Uterus (tissue), 3 donors: ENCODE measurements at regions not wholly inside any gene's neighbourhood (a gene's known extent, or its start where the extent isn't known, plus 50 kb on each side); places are given as distances from the start of the nearest gene placed in this dataset.
"Not testable (repeated sequence)": the region's sequence is repeated elsewhere in the genome, so short reads cannot be mapped to it uniquely, and the experiment has no call there.

Experiments
- DNase-seq, 2 donors: peaks; one replicate each; pipeline ENCODE4 v3.0.0-alpha.2; 2019 to 2020
- H3K27ac ChIP-seq, 2 donors: fragments of 200-600 bp; sonication (generic); 1 replicate in 1 of 2; 2 replicates in 1 of 2; pipeline ENCODE4 v1.5.1; 2016 to 2018
- H3K27me3 ChIP-seq, 2 donors: fragments of 200-600 bp; sonication (generic); one replicate each; pipeline ENCODE4 v1.5.1; 2018 to 2019; ENCODE audit warnings: control low read depth in 1 of 2
- H3K36me3 ChIP-seq, 2 donors: fragments of 200-600 bp; sonication (generic); one replicate each; pipeline ENCODE4 v1.5.1; 2019; ENCODE audit warnings: control low read depth in 1 of 2
- H3K4me1 ChIP-seq, 2 donors: fragments of 200-600 bp; sonication (generic); one replicate each; pipeline ENCODE4 v1.5.1; 2018 to 2019; ENCODE audit warnings: control low read depth in 1 of 2
- H3K4me3 ChIP-seq, 2 donors: fragments of 200-600 bp; sonication (generic); 1 replicate in 1 of 2; 2 replicates in 1 of 2; pipeline ENCODE4 v1.5.1; 2018 to 2019; ENCODE audit warnings: mild to moderate bottlenecking in 1 of 2
- H3K9me3 ChIP-seq, 2 donors: fragments of 200-600 bp; sonication (generic); one replicate each; pipeline ENCODE4 v1.5.1; 2019; ENCODE audit warnings: control low read depth in 1 of 2
- CTCF ChIP-seq, 4 experiments: fragments of 200-600 bp in 2 of 4; fragments of 450-650 bp in 2 of 4; sonication (generic) in 2 of 4; IDR thresholded peaks; one replicate each; pipeline ENCODE4 v1.5.1; 2016 to 2019; ENCODE audit warnings: antibody characterized with exemption in 4 of 4, mild to moderate bottlenecking in 2 of 4, moderate library complexity in 1 of 4
- POLR2A ChIP-seq, 2 donors: fragments of 450-650 bp; IDR thresholded peaks; one replicate each; pipeline ENCODE4 v1.6.1; 2016; ENCODE audit warnings: antibody characterized with exemption in 2 of 2, mild to moderate bottlenecking in 1 of 2, moderate library complexity in 1 of 2
- intact Hi-C: fragments of 100-400 bp; cut with DNase I; formaldehyde crosslinking; loops from one replicate; pipeline ENCODE4 v1.15.1; 2023; ENCODE audit warnings: low total_unique reads
- donor health status: DM: yes; HTN: yes; CAD: no.

DNA sequence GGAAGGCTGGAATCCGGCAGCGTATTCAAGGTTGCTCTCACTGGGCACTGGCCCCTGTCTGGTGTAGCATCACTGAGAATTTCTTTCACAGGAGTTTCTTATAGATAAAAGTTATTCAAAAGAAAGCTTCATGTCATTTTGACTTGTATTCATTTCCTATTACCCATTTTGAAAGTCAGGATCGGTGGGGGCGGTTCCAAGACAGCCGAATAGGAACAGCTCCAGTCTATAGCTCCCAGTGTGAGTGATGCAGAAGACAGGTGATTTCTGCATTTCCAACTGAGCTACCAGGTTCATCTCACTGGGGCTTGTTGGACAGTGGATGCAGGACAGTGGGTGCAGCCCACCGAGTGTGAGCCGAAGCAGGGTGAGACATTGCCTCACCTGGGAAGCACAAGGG lies 51.5 kb upstream of the CDC42EP3 start:
- H3K27ac ChIP-seq, H3K27me3 ChIP-seq, H3K36me3 ChIP-seq, DNase-seq, intact Hi-C loops, H3K4me1 ChIP-seq, H3K4me3 ChIP-seq, H3K9me3 ChIP-seq: not testable (repeated sequence)

DNA sequence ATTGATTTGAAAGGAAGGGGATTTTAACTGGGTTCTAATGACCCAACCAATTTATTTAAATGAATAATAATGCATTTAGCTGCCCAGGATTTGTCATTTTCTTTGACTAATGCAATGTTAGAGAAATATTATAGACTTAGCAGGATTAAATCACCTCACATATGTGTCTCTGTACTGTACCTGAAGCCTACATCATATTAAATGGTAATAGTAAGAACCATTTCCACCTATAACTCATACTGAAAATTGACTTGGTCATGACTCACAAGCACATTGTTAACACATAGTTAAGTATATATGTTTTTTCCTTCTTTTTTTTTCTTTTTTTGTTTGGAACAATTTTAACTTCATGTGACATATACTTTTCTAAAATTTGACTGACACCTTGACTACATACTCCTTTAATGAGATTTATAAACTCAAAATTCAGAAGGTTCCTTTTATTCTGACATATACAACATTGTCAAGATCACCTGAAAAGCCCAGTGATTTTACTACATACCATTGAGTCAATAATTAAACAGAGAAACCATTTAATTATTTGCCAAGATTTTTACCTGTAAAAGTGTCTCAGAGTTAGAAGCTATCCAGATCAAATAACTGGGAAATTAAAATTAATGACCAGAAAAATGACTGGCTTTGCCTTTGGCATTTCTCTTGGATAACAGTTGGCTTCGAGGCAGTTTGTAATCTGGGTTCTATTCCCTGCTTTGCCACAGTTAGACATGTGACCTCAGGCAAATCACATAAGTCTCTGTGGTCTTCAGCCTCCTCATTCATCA lies 58.8 kb upstream of the CDC42EP3 start:
- Histone ChIP-seq H3K9me3 (no peaks in the 10 kb centered on the region), H3K27me3 (no peaks in the 10 kb centered on the region), H3K36me3 (no peaks in the 10 kb centered on the region), H3K27ac (no peak overlapping the region), H3K4me1 (no peaks in the 10 kb centered on the region), H3K4me3 (no peak overlapping the region)
- DNase-seq, result no peak
- intact Hi-C loops, result no loop called here
- TF ChIP-seq POLR2A (IDR thresholded peaks at IDR 0.05) (no peak), CTCF (IDR thresholded peaks at IDR 0.05) (no peak)

- H3K4me3 ChIP-seq, H3K27me3 ChIP-seq, H3K9me3 ChIP-seq, DNase-seq, H3K4me1 ChIP-seq, H3K27ac ChIP-seq, intact Hi-C loops, H3K36me3 ChIP-seq: not testable (repeated sequence)
These were observed 61.0 kb upstream of the CDC42EP3 start for GRCh38 chr2:37732412-37732811.

- TF ChIP-seq CTCF (IDR thresholded peaks at IDR 0.05) (no peak), POLR2A (IDR thresholded peaks at IDR 0.05) (no peak)
- no peak for DNase-seq
- Histone ChIP-seq H3K9me3 (no peaks in the 10 kb centered on the region), H3K27ac (no peak overlapping the region), H3K4me3 (no peak overlapping the region), H3K36me3 (no peaks in the 10 kb centered on the region), H3K27me3 (no peaks in the 10 kb centered on the region), H3K4me1 (no peaks in the 10 kb centered on the region)
- intact Hi-C loops, result no loop called here
These were observed 61.8 kb upstream of the CDC42EP3 start for GRCh38 chr2:37733251-37733650.

DNA sequence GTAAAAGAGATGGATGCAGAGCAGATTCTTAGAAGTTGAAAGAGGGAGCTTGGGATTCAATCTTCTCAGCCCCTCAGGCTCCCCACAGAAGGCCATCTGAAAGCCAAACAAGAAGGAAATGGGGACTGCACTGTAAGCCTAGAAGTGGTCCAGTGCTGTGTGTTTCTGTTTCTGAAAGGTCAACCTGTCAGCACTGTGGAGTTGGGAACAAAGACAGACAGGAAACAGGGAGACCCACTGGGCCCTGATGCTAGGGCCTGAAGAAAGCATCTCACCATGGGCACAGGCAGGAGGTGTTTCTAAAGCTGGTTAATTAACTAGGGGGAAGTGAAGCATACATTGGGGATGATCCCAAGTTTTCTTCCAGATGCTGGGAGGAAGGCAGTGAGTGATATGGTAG lies 62.5 kb upstream of the CDC42EP3 start:
- H3K9me3 ChIP-seq, H3K36me3 ChIP-seq, intact Hi-C loops, DNase-seq, H3K27me3 ChIP-seq, H3K4me3 ChIP-seq, H3K4me1 ChIP-seq: not testable (repeated sequence)
- peak overlapping the region; percentile 81 to 89 for H3K27ac ChIP-seq

GRCh38 chr2:37734891-37735523 lies 63.6 kb upstream of the CDC42EP3 start:
- peak in 1 of 2 donors; percentile 56 for DNase-seq
- H3K4me3 ChIP-seq, intact Hi-C loops, H3K4me1 ChIP-seq, H3K36me3 ChIP-seq, H3K9me3 ChIP-seq, H3K27me3 ChIP-seq: not testable (repeated sequence)
- peak overlapping the region; percentile 81 to 89 for H3K27ac ChIP-seq

DNA sequence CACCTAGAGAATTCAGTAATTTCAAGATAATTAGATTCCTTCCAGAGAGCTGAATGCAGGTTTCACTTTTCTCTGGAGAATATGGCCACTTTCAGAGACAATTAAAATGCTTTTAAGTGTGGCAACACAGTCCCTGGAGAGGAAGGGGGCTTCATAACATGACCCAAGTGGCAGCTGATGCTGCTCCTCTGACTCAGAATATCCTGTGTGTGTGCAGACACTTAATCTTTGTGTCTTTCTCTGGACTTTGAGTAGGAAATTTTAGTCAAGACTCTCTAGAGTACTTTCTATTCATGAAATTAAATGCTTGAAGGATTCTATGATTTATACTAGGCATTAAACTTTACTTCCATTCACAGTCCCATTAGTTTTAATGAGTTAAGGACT lies 64.1 kb upstream of the CDC42EP3 start:
- H3K4me3 ChIP-seq, H3K4me1 ChIP-seq, DNase-seq, intact Hi-C loops, H3K9me3 ChIP-seq, H3K36me3 ChIP-seq, H3K27me3 ChIP-seq: not testable (repeated sequence)
- H3K27ac ChIP-seq, result peak overlapping the region; percentile 81 to 89

DNA sequence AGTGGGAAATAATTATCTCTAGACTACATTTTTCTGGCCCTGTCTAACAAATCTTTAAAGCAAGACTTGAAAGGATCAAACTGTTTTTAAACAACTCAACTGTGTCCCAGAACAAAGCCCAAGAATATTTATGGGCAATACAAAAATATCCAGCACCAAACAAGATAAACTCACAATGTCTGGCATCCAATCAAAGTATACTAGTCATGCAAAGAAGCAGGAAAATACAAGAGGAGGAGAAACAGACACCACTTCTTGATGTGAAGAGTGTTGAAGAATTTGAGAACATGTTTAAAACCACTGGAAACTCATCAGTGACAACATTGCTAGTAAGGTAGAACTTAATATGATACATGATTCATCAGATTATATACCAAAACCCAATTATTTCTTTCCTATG lies 66.1 kb upstream of the CDC42EP3 start:
- TF ChIP-seq POLR2A (IDR thresholded peaks at IDR 0.05) (no peak), CTCF (IDR thresholded peaks at IDR 0.05) (no peak)
- no peaks in the 10 kb centered on the region for H3K36me3 ChIP-seq
- peak overlapping the region; percentile 81 to 89 for H3K27ac ChIP-seq
- intact Hi-C loops, result no loop called here
- H3K9me3 ChIP-seq, result no peaks in the 10 kb centered on the region
- H3K4me3 ChIP-seq, result no peak overlapping the region
- no peaks in the 10 kb centered on the region for H3K4me1 ChIP-seq
- H3K27me3 ChIP-seq, result no peaks in the 10 kb centered on the region
- DNase-seq, result no peak
